Psoas muscle (tissue), 7 donors: ENCODE measurements at regions not wholly inside any gene's neighbourhood (a gene's known extent, or its start where the extent isn't known, plus 50 kb on each side); places are given as distances from the start of the nearest gene placed in this dataset.

ENCODE experiments used
- ATAC-seq, 4 donors: fragments of 200-7000 bp; cut with Tn5 transposase; one replicate each; pipeline ENCODE4 v1.9.1; 2020; ENCODE audit warnings: moderate library complexity in 3 of 4, mild to moderate bottlenecking in 2 of 4
- DNase-seq, 2 donors: peaks; one replicate each; pipeline ENCODE4 v3.0.0-alpha.2; 2020
- H3K27ac ChIP-seq: fragments of 200-600 bp; one replicate; pipeline ENCODE4 v1.8.0; 2022
- H3K27me3 ChIP-seq, 3 donors: fragments of 200-600 bp in 1 of 3; one replicate each; pipeline versions ENCODE4 v1.6.1 to v1.8.0; 2013 to 2022; ENCODE audit warnings: low read length in 2 of 3, mild to moderate bottlenecking in 2 of 3, moderate library complexity in 1 of 3; ENCODE audit not compliant: insufficient read depth in 3 of 3
- H3K36me3 ChIP-seq, 2 donors: fragments of 200-600 bp in 1 of 2; one replicate each; pipeline versions ENCODE4 v1.6.1 to v1.8.0; 2013 to 2022; ENCODE audit warnings: low read depth in 1 of 2, mild to moderate bottlenecking in 1 of 2, moderate library complexity in 1 of 2; ENCODE audit not compliant: insufficient read depth in 1 of 2
- H3K4me1 ChIP-seq: fragments of 200-600 bp; one replicate; pipeline ENCODE4 v1.8.0; 2022
- H3K4me3 ChIP-seq: fragments of 200-600 bp; one replicate; pipeline ENCODE4 v1.8.0; 2022; ENCODE audit warnings: mild to moderate bottlenecking
- H3K9me3 ChIP-seq: fragments of 200-600 bp; one replicate; pipeline ENCODE4 v1.8.0; 2022
- CTCF ChIP-seq: fragments of 200-600 bp; IDR thresholded peaks from one replicate; pipeline ENCODE4 v1.8.0; 2022; ENCODE audit warnings: antibody characterized with exemption
- WGBS, 3 donors: extraction: QIAGEN DNeasy Blood & Tissue Kit; methylation state at CpG; one replicate each; pipeline versions ENCODE4 v1.1.6 to v1.1.7; 2013; 5-methylcytosine and 5-hydroxymethylcytosine counted together
- intact Hi-C, 2 donors: fragments of 100-400 bp; cut with DNase I; formaldehyde crosslinking; loops; one replicate each; pipeline versions ENCODE4 v1.11.0 to v1.14.2; 2022
- donor health status: healthy with polysubstance abuse.
- donor health status: DM: no; HTN: no; CAD: no; lungs with moderate emphysema.
- donor health status: Bipolar disorder and iron deficiency.
- donor health status: healthy.
- donor health status: DM: yes; HTN: yes; CAD: no.
- donor health status: DM: no; HTN: no; CAD: no.
- donor health status: DM: yes; HTN: yes; CAD: no.

GRCh38 chr4:148503681-148504080 is 61.5 kb upstream of the NR3C2 start:
- intact Hi-C loops: no loop called here
- ATAC-seq: no peak
- no peak overlapping the region for H3K27ac ChIP-seq

GRCh38 chr4:148497258-148497657 is 55.0 kb upstream of the NR3C2 start:
- Histone ChIP-seq H3K4me1 (no peaks in the 10 kb centered on the region), H3K27ac (no peak overlapping the region), H3K9me3 (no peaks in the 10 kb centered on the region), H3K4me3 (no peak overlapping the region), H3K27me3 (no peaks in the 10 kb centered on the region), H3K36me3 (no peaks in the 10 kb centered on the region)
- no peak for ATAC-seq
- 22 to 30% (median 26%) methylated on average over 2 of the region's 2 CpGs for WGBS, 3 donors
- intact Hi-C loops: no loop called here
- TF ChIP-seq CTCF: no peak
- no peak for DNase-seq

More at GRCh38 chr4:148503681-148504080, 61.5 kb upstream of the NR3C2 start:
- Histone ChIP-seq H3K4me3 (no peak overlapping the region), H3K4me1 (no peaks in the 10 kb centered on the region), H3K9me3 (no peaks in the 10 kb centered on the region), H3K27me3 (no peaks in the 10 kb centered on the region), H3K36me3 (no peaks in the 10 kb centered on the region)
- DNase-seq: no peak
- 0 to 89% (median 54%) methylated on average over 1 of the region's 1 CpG for WGBS, 3 donors
- no peak for TF ChIP-seq CTCF

GRCh38 chr4:148495463-148495862 is 53.2 kb upstream of the NR3C2 start:
- Histone ChIP-seq H3K36me3 (no peaks in the 10 kb centered on the region), H3K9me3 (no peaks in the 10 kb centered on the region), H3K27me3 (no peaks in the 10 kb centered on the region), H3K27ac (no peak overlapping the region), H3K4me3 (no peak overlapping the region), H3K4me1 (no peaks in the 10 kb centered on the region)
- DNase-seq (no peak), ATAC-seq (no peak)
- intact Hi-C loops: no loop called here
- TF ChIP-seq CTCF: no peak
- 93 to 100% (median 96%) methylated on average over 1 of the region's 1 CpG for WGBS, 3 donors
